NCI-H187 (cell line): ENCODE measurements at regions not wholly inside any gene's neighbourhood (a gene's known extent, or its start where the extent isn't known, plus 50 kb on each side); places are given as distances from the start of the nearest gene placed in this dataset.

Source experiments
- DNase-seq, 2 experiments: peaks; one replicate each; lab custom pipeline; 2025; lab: John Stamatoyannopoulos, UW

- no peak for DNase-seq
Observed at GRCh38 chr5:97405941-97406340, 222.9 kb upstream of the RIOK2 start.

DNA sequence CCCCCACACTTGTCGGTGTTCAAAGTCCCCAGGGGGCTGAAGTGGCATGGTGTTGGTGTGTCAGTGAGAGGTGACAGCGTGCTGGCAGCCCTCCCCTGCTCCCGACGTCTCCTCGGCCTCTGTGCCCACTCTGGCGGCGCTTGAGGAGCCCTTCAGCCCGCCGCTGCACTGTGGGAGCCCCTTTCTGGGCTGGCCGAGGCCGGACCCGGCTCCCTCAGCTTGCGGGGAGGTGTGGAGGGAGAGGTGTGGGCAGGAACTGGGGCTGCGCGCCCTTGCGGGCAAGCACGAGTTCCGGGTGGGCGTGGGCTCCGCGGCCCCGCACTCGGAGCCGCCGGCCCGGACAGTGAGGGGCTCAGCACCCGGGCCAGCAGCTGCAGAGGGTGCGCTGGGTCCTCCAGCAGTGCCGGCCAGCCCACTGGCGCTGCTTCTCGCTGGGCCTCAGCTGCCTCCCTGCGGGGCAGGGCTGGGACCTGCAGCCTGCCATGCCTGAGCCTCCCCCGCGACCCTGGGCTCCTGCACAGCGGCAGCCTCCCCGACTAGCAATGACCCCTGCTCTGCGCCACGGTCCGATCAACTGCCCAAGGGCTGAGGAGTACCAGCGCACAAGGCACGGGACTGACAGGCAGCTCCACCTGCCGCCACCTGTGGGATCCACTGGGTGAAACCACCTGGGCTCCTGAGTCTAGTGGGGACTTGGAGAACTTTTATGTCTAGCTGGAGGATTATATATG is 224.1 kb upstream of the RIOK2 start:
- DNase-seq, result no peak

DNA sequence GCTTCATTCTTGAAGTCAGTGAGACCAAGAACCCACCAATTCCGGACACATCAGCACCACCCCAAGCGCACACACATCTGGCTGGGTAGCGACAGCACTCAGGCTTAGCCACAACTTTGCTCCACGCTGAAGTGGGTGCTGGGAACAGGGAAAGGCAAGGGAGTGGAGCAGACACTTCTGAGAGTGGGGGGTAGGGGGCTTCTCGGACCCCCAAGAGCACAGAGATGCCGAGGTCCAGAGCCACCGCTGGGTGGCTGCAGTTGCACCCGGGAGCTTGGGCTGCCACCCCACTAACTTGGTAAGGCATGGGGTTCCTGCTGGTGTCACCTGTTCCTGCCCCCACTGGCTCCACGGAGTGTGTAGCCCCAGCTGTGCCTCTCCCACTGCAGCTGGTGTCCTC is 225.3 kb upstream of the RIOK2 start:
- no peak for DNase-seq

GRCh38 chr5:97412959-97413358 is 229.9 kb upstream of the RIOK2 start:
- DNase-seq, result no peak

DNA sequence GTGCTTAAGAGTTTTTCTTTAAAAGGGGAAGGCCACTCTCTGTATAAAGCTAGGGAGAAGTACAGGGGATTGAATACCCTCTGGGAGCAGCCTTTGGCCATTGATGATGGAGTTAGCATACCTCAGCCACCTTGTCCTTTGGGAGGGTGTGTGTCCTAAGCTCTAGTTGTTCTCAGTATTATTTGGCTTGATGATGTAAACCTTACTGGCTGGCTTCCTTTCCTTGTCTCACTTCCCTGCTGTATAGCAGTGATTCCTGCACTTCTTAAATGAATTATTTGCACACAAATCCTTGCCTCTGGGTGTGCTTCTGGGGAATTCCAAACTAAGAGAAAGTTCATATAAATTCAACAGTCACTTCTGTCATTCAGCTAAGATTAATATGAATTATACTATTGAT is 234.9 kb upstream of the RIOK2 start:
- no peak for DNase-seq

GRCh38 chr5:97418462-97418861 is 235.4 kb upstream of the RIOK2 start:
- DNase-seq, result no peak

DNA sequence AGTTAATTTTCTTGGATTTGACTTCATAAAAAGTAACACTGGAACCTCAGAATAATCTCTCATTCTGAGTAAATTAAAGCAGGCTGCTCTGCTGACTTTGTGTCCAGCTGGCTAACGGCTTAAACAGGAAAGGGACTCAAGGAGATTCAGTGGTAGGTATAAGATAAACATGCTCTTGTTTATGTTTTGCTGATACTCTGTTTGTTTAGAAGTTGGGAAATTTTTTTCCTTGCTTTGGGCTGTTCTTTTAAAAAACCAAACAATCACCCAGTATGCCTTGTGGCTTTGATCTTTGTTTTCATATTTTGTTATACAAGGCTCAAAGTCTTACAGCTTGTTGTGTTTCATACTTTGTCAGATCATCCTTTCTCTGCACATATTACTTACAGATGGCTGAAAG is 237.6 kb upstream of the RIOK2 start:
- DNase-seq, result no peak

- DNase-seq, result no peak
Observed at GRCh38 chr5:97422678-97423077, 239.6 kb upstream of the RIOK2 start.

GRCh38 chr5:97425511-97425910 is 242.5 kb upstream of the RIOK2 start:
- DNase-seq, result no peak

GRCh38 chr5:97427235-97427634 is 244.2 kb upstream of the RIOK2 start:
- no peak for DNase-seq

- DNase-seq, result no peak
Observed at GRCh38 chr5:97434021-97434420, 251.0 kb upstream of the RIOK2 start.

DNA sequence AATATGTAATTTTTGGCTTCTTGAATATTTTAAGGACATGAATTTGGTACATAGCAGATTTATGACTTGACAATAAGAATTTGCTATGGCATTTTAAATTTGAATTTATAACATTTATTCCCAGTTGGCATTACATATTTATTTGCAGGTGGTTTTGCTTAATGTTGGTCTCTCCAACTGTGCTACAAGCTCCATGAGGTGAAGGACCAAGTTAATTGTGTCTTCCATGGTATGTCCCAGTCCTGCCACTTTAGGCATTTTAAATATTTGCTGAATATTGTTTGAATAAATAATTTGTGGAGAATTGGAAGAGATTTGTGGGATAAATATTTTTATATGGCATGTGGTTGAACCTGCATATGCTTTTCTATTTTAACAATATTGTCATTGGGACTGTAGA is 253.4 kb upstream of the RIOK2 start:
- no peak for DNase-seq

DNA sequence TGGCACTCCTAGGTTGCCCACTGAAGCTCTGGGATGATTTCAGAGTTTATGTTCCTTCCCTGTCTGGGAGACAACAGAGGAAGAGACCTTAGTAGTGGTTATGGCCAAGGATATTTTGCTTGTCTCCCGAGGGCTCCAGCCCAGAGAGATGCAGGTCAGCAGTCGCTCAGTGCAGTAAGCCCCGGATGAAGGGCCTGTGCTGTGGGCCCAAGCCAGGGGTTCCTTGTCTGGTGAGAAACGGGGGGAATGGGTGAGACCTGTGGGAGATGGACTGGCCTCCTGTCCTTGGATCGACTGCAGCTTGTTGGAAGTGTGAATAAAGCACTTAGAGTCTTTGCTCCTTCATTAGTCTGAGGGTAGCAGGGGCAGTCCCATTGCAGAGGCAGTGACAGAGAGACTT is 260.7 kb upstream of the RIOK2 start:
- DNase-seq, result no peak

DNA sequence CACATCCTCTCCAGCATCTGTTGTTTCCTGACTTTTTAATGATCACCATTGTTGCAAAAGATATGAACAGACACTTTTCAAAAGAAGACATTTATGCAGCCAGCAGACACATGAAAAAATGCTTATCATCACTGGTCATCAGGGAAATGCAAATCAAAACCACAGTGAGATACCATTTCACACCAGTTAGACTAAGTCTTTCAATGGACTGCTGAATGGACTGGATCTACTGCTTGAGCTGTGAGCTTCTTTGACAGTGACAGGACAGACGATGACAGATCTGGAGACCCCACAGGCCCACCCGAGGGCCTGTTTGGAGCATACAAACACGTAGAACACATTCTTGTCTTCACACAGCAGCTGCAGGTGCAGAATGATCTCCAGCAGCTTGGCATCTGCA is 266.1 kb upstream of the RIOK2 start:
- no peak for DNase-seq

- no peak for DNase-seq
Observed at GRCh38 chr5:97452646-97453045, 269.6 kb upstream of the RIOK2 start.

DNA sequence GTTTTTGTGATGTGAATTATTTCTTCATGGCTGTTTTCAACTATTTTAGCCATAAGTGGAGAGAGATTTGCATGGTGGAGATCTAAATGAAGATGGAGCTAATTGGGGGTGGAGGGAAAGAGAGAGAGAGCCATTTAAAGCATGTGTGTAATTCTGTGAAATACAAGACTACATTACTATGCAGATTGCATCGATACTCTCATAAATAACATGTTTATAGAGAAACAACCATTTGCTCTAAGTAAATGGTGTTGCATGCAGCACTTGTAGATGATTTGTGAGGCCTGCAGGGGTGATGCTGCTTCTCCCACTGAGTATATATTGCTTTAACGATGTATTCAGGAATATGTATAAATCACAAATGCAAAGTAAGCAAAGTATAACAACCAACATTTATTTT is 270.2 kb upstream of the RIOK2 start:
- no peak for DNase-seq

- no peak for DNase-seq
Observed at GRCh38 chr5:97454015-97454414, 271.0 kb upstream of the RIOK2 start.

- no peak for DNase-seq
Observed at GRCh38 chr5:97455996-97456395, 272.9 kb upstream of the RIOK2 start.

- no peak for DNase-seq
Observed at GRCh38 chr5:97458851-97459250, 275.8 kb upstream of the RIOK2 start.

GRCh38 chr5:97471951-97472350 is 288.9 kb upstream of the RIOK2 start:
- no peak for DNase-seq

DNA sequence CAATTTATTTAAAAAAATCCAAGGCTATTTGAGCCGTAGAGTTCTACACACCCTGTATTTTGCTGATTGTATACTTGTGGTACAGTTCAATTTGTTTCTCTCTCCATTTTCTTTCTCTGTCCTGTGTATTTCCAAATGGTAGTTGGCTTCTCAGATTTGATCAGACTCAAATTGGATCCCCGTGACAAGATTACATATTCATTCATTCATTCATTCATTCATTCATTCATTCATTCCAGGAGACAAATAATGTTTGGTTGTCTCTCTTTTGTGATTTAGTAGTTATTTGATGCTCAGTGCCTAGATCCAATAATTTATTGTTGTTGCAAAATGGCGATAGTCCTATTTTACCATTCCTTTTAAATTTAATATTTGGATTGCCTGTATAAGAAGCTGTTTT is 292.8 kb upstream of the RIOK2 start:
- no peak for DNase-seq

- DNase-seq, result no peak
Observed at GRCh38 chr5:97476852-97477534, 293.9 kb upstream of the RIOK2 start.

GRCh38 chr5:97478483-97478882 is 295.4 kb upstream of the RIOK2 start:
- no peak for DNase-seq

DNA sequence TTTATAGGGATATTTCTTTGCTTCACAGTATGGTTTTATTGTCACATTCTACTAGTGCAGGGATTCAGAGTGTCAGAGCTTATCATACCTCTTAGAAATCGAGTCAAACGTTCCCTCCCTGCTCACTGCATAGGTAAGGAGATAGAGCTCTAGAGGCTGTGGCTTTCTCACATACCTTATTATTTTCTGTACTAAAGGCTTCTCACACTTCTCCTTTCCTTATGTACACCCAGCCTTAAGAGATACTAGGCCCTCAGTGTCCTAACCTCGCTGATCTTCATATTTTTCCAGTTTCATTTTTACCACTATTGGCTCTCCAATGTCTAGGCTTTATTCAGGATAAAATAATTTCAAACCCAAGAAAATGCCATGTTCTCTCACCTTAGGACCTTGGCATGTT is 297.3 kb upstream of the RIOK2 start:
- no peak for DNase-seq
